WI38 (cell line): ENCODE measurements at regions not wholly inside any gene's neighbourhood (a gene's known extent, or its start where the extent isn't known, plus 50 kb on each side); places are given as distances from the start of the nearest gene placed in this dataset.

ENCODE experiments used
- H3K4me3 ChIP-seq: 2 replicates; pipeline ENCODE4 v1.5.1; 2011; ENCODE audit warnings: low read depth, mild to moderate bottlenecking, control low read depth, low read length
- TF ChIP-seq, protein P1 (sequence below): IDR thresholded peaks from 2 replicates; pipeline ENCODE4 v1.5.1; 2012; ENCODE audit warnings: low read depth, mild to moderate bottlenecking, control low read depth, low read length

DNA sequence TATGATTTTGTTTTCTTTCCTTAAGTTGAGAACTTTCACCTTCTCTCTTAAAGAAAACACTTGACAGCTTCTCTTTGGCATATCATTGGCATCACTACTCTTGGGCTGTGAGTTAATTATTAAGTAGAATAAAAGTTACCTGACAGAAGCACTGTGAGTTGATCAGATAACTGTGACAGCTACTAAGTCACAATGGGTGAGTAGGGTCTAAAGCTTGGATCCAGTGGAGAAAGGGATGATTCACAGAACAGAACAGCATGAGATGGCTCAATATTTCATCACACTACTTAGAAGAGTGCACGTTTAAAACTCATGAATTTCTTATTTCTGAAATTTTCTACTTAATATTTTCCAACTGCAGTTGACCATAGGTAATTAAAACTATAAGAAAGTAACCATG is 268.5 kb upstream of the NMUR2 start:
- TF ChIP-seq, protein P1, sequence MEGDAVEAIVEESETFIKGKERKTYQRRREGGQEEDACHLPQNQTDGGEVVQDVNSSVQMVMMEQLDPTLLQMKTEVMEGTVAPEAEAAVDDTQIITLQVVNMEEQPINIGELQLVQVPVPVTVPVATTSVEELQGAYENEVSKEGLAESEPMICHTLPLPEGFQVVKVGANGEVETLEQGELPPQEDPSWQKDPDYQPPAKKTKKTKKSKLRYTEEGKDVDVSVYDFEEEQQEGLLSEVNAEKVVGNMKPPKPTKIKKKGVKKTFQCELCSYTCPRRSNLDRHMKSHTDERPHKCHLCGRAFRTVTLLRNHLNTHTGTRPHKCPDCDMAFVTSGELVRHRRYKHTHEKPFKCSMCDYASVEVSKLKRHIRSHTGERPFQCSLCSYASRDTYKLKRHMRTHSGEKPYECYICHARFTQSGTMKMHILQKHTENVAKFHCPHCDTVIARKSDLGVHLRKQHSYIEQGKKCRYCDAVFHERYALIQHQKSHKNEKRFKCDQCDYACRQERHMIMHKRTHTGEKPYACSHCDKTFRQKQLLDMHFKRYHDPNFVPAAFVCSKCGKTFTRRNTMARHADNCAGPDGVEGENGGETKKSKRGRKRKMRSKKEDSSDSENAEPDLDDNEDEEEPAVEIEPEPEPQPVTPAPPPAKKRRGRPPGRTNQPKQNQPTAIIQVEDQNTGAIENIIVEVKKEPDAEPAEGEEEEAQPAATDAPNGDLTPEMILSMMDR, result no peak

DNA sequence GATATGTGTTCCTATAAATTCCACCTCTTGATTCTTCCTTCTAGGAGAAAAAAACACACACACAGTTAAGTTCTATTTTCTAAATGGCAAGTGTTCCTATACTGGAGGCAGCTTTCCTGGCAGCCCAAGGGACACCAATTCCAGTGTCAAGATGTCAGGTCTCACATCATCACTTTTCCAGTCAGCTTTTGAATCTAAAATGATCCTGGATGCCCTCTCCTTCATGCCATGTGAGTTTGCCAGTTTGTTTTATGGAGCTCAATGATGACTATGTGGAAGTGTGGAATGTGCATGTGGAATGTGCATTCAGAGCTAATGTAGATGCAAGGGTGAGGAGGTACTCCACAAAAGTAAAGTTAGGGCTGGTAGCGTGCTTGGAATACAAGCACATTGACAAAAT is 269.3 kb upstream of the NMUR2 start:
- TF ChIP-seq, protein P1, result no peak
- no peak overlapping the region for H3K4me3 ChIP-seq

More for the DNA sequence above, 268.5 kb upstream of the NMUR2 start:
- no peak overlapping the region for H3K4me3 ChIP-seq

DNA sequence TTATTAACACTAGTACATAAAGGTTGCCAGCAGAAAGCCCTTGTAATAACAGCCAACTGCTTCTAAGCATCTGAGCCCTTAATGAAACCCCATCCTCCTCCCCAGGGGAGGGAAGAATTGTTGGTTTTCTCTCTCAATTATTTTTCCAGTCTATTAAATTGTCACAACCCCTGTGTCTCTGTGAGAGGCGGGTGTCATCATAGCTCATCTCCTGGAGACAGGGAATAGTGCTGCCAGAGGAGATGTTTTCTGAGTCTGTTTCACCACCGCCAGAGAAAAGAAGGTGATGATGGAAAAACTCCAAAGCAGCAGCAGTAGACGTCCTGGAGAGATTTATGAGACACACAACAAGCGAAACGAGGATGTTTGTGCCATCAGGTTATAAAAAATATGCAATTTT is 271.1 kb upstream of the NMUR2 start:
- TF ChIP-seq, protein P1, result no peak
- H3K4me3 ChIP-seq, result no peak overlapping the region

DNA sequence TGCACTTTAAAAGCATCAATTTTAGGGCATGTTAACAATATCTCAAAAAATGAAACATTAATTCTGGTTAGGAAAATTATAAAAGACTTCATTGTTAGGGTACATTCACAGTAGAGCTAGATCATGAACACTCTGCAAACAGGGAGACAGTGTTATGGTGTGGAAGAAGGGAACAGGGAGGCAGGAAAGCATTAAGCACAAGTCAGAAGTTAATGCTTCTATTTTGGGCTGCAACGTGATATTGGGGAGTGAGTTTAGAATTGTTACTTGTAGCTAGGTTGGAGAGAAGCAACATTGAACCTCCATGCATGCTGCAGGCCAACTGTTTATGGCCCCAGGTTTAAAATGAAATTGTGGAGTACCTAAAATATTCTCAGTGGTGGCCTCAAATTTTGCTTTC is 278.1 kb upstream of the NMUR2 start:
- TF ChIP-seq, protein P1, result no peak
- no peak overlapping the region for H3K4me3 ChIP-seq

DNA sequence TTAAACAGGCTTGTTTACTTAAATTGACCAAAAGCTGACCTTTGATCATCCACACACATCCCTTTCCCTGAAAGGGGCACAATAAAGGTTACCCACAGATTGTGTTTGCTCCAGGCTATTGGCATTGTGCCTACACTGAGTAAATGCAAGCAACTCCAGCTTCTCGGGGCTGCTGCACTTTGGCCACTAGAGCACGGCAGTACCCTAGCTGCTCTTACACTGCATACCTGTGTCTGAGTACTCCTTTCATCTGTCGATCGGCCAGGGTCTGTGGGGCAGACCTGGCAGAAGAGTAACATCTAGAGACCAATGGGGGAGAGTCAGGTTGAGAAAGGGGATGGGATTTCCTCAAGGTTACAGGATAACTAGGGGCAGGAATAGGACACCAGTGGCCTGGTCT is 281.9 kb upstream of the NMUR2 start:
- H3K4me3 ChIP-seq, result no peak overlapping the region
- TF ChIP-seq, protein P1, result no peak

DNA sequence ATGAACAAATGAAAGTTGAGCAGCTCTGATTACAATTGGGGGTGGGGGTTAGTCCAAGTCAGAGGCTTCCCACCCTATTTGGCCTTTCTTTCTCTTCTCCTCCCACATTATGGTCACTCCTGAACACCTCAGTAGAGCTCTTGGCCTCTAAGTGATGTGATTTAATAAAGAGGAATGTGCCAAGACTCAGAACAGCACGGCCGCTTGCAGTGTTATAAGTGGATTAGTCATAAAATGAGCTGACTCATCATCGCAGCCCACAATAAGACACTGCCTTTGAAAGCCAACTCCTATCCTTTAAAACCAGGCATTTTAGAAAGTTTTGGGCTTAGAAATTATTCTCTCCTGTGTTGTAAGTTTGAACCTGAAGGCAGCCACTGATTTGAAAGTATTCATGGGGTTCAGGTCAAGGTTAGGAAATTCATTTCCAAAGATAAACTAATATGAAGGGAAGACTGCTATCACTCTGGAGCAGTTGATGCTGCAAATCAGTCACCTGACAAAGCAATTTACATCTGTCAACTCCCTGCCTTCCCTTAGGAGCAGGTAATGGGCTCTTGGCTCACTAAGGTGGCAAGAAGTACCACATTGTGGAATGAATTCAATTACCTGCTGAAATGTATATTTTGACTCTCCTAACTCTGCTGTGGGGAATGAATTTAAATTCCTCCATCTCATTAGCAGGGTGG is 283.6 kb upstream of the NMUR2 start:
- no peak overlapping the region for H3K4me3 ChIP-seq
- TF ChIP-seq, protein P1, result no peak

DNA sequence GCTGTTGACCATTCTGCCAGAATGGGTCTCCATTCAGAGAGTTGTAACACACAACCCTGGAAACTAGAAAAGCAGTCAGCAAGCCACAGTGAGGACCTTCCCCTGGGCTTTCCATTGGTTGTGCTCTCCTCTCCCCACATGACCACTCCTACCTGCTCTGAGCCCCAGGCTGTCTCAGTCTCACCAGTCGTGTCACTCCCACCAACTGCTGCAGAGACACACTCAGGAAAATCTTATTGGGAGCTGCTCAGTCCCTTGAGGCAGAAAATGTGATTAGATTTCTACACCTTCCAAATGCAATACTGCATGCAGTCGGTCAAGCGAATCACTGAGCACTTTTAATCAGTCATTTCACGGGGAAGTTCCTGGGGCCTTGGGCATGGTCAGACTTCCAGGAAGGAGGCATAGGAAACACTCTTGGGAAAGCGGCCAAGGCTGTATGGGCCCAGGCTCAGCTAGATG is 284.2 kb upstream of the NMUR2 start:
- TF ChIP-seq, protein P1, result no peak
- H3K4me3 ChIP-seq, result no peak overlapping the region
